ENCODE measurements at regions not wholly inside any gene's neighbourhood (a gene's known extent, or its start where the extent isn't known, plus 50 kb on each side); places are given as distances from the start of the nearest gene placed in this dataset.

DNA sequence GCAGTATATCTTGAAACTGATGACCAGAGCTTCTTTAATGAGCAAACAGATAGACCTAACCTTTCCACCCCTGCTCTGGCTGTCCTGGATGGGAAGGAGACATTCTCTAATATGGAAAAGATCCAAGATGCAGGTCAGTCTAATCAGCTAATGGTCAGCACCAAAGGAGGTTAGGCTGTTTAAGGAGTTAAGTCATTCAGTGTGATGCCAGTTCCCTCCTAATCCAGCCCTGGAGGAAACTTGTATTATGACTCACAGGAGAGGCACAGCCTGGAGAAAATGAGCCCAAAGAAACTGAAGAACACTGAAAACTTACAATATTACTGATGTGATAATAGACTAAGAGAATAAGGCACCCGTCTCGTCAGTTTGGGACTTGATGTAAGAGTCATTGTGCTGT is 323.0 kb downstream of the HNRNPD start:
- no peaks in the 10 kb centered on the region for H3K36me3 Mint-ChIP-seq (ENCODE audit: low read depth)
- H3K27ac Mint-ChIP-seq = no peak overlapping the region
- H3K9me3 Mint-ChIP-seq = no peaks in the 10 kb centered on the region
- no peak overlapping the region for H3K4me3 Mint-ChIP-seq
- peaks cover 30% of the 10 kb centered on the region for H3K27me3 Mint-ChIP-seq
- no peak for ATAC-seq (replicated peaks)
- no peaks in the 10 kb centered on the region for H3K4me1 Mint-ChIP-seq

DNA sequence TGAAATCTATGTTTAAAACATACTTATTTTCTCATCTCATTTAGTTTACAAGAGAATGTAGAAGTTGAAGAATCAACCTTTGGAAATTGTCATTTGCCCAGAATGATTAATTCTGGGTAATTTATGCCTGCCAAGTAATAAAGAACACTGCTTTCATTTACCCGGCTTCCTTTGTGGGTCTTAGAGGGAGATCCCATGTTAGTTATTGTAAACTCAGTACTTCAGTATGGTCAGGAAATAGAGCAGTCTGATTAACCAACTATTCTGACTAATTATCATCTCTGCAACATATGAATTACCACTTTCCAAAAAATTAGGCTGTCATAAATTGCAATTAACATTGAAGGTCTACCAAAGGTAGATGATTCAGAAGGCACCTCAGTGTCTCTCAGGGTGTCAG is 324.5 kb downstream of the HNRNPD start:
- Mint-ChIP-seq H3K9me3 (no peaks in the 10 kb centered on the region), H3K4me1 (no peaks in the 10 kb centered on the region), H3K27me3 (peaks cover 35% of the 10 kb centered on the region), H3K4me3 (no peak overlapping the region), H3K27ac (no peak overlapping the region), H3K36me3 (ENCODE audit: low read depth) (no peaks in the 10 kb centered on the region)
- ATAC-seq (replicated peaks) = peak; percentile 43

DNA sequence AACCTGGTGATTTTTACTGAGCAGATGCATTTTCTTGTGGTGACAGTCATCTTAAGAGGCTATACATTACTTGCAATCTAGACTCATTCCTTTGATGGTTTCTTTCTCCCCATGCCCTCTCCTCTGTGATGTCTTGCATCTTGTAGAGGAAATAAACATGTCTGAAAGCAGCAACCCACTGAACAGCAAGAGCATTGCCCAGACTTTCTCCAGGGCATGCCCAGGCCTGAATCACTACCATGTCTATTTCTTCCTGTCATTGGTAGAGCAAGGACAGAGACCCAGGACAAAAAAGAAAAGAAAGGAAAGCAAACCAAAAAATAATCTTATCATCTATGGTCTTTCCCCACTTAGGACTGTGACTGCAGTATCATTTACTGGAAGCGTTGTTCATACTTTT is 326.1 kb downstream of the HNRNPD start:
- no peaks in the 10 kb centered on the region for H3K9me3 Mint-ChIP-seq
- no peaks in the 10 kb centered on the region for H3K36me3 Mint-ChIP-seq (ENCODE audit: low read depth)
- no peak overlapping the region for H3K4me3 Mint-ChIP-seq
- no peak for ATAC-seq (replicated peaks)
- H3K27me3 Mint-ChIP-seq = peaks cover 45% of the 10 kb centered on the region
- H3K27ac Mint-ChIP-seq = no peak overlapping the region
- no peaks in the 10 kb centered on the region for H3K4me1 Mint-ChIP-seq

DNA sequence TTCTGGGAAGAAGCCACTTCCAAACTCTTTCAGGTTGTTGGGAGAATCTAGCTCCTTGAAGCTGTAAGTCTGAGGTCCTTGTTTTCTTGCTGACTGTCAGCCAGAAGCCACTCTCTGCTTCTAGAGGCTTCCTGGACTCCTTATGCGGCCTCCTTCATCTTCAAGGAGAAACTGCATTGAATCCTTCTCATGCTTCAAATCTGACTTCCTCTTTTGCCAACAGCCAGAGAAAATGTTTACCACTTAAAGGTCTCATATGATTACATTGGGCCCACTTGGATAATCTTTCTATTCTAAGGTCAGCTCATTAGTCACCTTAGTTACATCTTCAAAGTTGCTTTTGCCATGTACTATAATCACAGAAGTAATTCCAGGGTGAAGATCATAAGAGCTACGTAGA is 327.0 kb downstream of the HNRNPD start:
- Mint-ChIP-seq H3K27me3 (peaks cover 51% of the 10 kb centered on the region), H3K4me1 (no peaks in the 10 kb centered on the region), H3K27ac (no peak overlapping the region), H3K36me3 (ENCODE audit: low read depth) (no peaks in the 10 kb centered on the region), H3K4me3 (no peak overlapping the region), H3K9me3 (no peaks in the 10 kb centered on the region)
- ATAC-seq (replicated peaks) = no peak

DNA sequence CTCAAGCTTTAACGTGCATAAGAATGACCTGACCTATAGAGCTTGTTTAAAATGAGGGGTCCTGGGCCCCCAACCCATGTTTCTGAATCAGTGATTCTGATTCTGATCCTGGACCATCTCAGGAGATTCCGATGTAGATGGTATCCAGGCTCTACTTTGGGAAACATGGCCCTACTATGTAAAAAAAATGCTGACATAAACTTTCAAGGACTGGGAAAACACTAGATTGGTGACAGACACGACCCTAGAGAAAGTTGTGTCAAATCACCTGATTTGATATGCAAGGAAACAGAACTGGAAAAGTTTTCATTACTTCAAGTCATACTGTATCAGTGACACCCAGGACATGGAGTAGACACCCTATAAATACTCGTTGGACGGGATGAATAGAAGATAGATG is 328.5 kb downstream of the HNRNPD start:
- Mint-ChIP-seq H3K4me3 (peak overlapping the region; percentile 7), H3K27ac (no peak overlapping the region), H3K9me3 (no peaks in the 10 kb centered on the region), H3K4me1 (no peaks in the 10 kb centered on the region), H3K36me3 (ENCODE audit: low read depth) (no peaks in the 10 kb centered on the region), H3K27me3 (peaks cover 52% of the 10 kb centered on the region)
- no peak for ATAC-seq (replicated peaks)

DNA sequence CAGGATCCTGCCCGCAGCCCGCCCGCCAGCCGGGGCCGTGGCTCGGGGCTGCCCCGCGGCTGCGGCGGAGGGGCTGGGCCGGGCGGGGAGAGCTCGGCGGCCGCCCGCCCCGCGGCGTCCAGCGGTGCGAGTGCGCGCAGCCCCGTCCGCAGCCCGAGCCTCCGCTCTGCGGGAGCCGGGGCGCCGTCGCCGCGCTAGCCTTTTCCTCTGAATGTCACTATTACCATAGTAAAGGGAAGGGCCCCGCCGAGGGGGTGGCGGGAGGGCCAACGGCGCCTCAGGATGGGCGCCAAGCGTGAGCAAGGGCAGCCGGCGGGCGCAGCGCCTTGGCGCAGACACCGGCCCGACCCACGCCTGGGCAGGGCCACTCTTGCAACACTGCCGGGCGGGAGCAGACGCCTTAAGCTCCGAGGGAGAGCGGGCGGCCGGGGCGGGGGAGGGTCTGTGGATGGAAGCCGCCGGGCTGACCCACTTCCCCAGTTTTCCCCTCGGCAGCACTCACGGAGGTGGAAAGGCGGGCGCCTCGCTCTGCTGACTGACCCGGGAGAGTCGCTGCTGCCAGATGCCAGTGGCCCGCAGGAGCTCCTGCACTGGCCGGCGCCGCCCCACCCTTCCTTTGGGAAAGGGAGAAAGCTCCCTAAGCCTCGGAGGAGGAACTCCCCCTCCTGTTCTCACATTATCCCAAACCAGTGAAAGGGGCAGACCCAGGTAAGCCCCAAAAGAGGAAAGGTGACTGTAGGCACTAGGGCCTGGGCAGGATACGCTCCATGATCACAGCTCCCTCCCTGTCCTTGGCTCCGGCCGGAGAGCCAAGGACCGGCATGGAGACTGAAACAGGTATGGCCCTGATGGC is 329.4 kb downstream of the HNRNPD start:
- H3K4me3 Mint-ChIP-seq = peak overlapping the region; percentile 7
- peaks cover 51% of the 10 kb centered on the region for H3K27me3 Mint-ChIP-seq
- peak; percentile 25 for ATAC-seq (replicated peaks)
- H3K36me3 Mint-ChIP-seq (ENCODE audit: low read depth) = no peaks in the 10 kb centered on the region
- H3K9me3 Mint-ChIP-seq = no peaks in the 10 kb centered on the region
- H3K27ac Mint-ChIP-seq = no peak overlapping the region
- H3K4me1 Mint-ChIP-seq = no peaks in the 10 kb centered on the region

DNA sequence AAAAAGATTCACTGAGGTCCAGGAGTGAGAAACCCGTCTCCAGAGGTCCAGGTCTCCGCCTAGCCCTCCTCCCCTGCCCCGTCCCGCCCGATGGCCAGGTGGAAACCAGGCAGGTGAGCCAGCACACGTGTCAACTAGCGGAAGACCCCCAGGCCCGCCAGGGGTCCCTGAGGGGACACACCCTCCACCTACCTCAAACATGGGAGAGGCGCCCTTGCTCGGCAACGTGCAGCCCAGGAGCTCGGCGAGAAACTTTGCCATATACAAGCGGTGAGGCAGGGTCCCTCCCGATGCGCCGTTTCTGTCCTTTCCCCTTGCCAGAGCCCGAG is 330.0 kb downstream of the HNRNPD start:
- Mint-ChIP-seq H3K27ac (no peak overlapping the region), H3K36me3 (ENCODE audit: low read depth) (no peaks in the 10 kb centered on the region), H3K4me1 (no peaks in the 10 kb centered on the region), H3K9me3 (no peaks in the 10 kb centered on the region), H3K4me3 (peak overlapping the region; percentile 41), H3K27me3 (peaks cover 56% of the 10 kb centered on the region)
- ATAC-seq (replicated peaks) = no peak

DNA sequence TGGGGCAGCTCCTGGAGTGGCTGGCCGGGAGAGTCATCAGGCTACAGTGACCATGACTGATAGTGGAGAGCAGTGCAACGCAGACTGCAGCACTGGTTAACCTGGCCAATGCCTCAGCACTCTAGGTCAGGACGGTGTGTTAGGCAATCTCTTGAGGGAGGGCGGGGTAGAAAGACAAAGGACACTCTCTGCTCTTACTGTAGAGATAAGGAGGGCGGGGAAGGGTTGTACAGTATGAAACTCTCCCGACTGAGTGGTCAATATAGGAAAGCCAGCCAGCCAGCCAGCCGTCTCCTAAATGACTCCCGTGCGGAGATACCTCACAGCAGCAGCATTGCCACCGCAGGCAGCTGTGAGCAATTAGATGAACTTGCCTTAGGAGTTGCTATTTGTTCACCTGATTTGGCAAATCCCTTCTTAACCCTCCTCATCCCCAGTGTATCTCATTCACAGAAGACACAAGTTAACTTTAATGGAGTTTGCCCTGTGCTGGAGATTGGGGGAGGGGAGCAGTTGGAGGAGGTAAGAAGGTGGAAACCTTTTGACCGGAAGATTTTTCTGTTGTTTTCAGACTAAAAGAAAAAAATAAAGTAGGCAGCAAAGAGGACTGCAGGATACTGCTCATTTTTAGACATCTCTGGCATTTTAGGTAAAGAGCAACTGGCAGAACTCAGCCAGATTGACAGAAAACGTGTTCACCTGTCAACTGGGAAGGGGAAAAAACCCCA is 330.5 kb downstream of the HNRNPD start:
- no peaks in the 10 kb centered on the region for H3K9me3 Mint-ChIP-seq
- H3K4me1 Mint-ChIP-seq = no peaks in the 10 kb centered on the region
- no peak for ATAC-seq (replicated peaks)
- peaks cover 58% of the 10 kb centered on the region for H3K27me3 Mint-ChIP-seq
- no peaks in the 10 kb centered on the region for H3K36me3 Mint-ChIP-seq (ENCODE audit: low read depth)
- H3K27ac Mint-ChIP-seq = no peak overlapping the region
- peak overlapping the region; percentile 41 for H3K4me3 Mint-ChIP-seq

DNA sequence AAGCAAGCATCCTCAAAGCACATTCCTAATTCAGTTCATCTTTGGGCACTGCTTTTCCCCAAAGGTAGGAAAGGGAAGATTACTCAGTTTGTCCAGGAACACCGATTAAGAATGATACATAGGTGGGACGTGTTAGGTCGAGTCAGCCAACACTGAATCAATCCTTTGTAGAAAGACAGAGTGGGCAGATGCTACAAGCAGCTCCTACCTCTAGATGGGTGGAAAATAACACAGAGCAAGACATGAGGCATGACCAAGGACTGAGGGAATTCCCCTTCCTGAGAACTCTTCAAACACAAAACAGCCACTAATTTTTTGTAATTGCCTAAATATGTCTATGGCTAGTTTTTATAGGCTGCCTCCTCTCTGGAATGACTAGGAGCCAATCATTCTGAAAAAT is 331.7 kb downstream of the HNRNPD start:
- Mint-ChIP-seq H3K36me3 (ENCODE audit: low read depth) (no peaks in the 10 kb centered on the region), H3K4me1 (no peaks in the 10 kb centered on the region), H3K4me3 (peak overlapping the region; percentile 20), H3K27me3 (peaks cover 59% of the 10 kb centered on the region), H3K9me3 (no peaks in the 10 kb centered on the region), H3K27ac (no peak overlapping the region)
- ATAC-seq (replicated peaks) = peak; percentile 77

DNA sequence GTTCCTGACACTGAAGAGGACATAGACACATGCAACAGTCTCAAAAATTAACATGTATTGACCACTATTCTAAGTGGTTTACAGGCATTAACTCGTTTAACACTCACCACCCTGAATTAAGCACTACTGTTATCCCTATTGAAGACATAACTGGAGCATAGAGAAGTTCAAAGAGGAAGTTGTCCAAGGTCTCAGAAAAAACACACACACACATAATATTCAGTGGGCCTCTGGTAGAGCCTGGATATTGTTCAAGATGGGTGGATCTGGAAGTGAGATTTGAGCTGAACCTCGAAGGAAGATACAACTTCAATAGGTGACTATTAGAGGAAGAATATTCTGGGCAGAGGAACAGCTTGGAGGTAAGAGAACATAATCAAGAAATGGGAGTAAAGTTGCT is 334.9 kb downstream of the HNRNPD start:
- Mint-ChIP-seq H3K27me3 (peaks cover 62% of the 10 kb centered on the region), H3K4me3 (no peak overlapping the region), H3K4me1 (no peaks in the 10 kb centered on the region), H3K9me3 (no peaks in the 10 kb centered on the region), H3K36me3 (ENCODE audit: low read depth) (no peaks in the 10 kb centered on the region), H3K27ac (no peak overlapping the region)
- ATAC-seq (replicated peaks) = no peak

DNA sequence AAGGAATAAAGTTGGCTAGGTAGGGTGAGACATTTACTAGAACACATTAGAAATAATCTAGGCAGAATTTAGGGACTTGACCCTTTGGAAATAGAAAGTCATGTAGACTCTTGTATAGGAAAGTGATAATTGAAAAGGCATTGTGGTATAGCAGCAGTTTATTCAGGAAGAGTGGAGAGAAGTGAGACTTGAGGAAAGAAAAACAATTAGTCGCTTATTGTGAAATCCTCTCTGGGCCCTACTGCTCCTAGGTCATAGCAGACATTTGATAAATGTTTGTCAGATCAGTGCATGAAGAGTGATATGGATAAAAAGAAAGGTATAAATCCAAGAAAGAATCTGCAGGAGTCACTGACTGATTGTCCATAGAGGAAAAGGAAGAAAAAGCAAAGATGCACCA is 337.6 kb downstream of the HNRNPD start:
- Mint-ChIP-seq H3K4me1 (no peaks in the 10 kb centered on the region), H3K36me3 (ENCODE audit: low read depth) (no peaks in the 10 kb centered on the region), H3K27me3 (peaks cover 55% of the 10 kb centered on the region), H3K27ac (no peak overlapping the region), H3K4me3 (no peak overlapping the region), H3K9me3 (no peaks in the 10 kb centered on the region)
- ATAC-seq (replicated peaks) = no peak

DNA sequence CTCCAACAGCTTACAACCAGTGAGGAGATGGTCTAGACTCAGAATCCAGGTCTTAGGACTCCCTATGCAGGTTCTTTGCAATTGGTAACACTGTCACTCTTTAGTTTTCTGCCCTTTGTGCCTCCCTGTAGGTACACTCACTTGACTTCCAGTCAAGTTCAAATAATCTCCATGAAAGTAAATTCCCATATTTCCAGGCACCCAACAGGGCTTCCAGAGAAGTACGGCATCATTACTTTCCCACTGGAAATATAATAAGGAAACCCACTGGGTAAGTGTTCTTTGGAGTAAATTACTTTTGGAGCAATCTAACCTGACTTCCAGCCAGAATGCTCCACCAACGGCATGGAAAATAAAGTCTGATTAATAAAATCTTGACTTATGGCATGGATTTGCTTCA is 338.9 kb downstream of the HNRNPD start:
- Mint-ChIP-seq H3K36me3 (ENCODE audit: low read depth) (no peaks in the 10 kb centered on the region), H3K4me1 (no peaks in the 10 kb centered on the region), H3K4me3 (no peak overlapping the region), H3K27me3 (peaks cover 47% of the 10 kb centered on the region), H3K9me3 (no peaks in the 10 kb centered on the region), H3K27ac (no peak overlapping the region)
- ATAC-seq (replicated peaks) = no peak

DNA sequence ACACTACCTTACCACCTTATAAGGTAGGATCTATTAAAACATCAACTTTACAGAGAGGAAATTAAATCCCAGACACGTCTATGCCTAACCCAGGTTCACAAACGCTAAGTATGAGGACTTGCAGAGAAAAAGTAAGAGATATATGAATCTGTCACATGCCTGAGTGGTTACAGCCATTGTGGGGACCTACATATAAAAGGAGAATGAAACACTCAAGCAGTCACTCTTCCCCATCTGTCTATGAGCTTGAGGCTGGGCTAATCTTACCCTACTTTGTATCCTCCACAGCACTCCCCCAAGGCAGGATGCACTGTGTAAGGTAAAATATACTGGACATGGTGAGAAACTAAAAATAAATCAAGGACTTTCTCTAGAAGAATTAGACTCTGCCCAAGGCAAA is 339.9 kb downstream of the HNRNPD start:
- ATAC-seq (replicated peaks) = no peak
- no peaks in the 10 kb centered on the region for H3K36me3 Mint-ChIP-seq (ENCODE audit: low read depth)
- no peaks in the 10 kb centered on the region for H3K4me1 Mint-ChIP-seq
- no peaks in the 10 kb centered on the region for H3K9me3 Mint-ChIP-seq
- H3K4me3 Mint-ChIP-seq = no peak overlapping the region
- H3K27ac Mint-ChIP-seq = no peak overlapping the region
- peaks cover 43% of the 10 kb centered on the region for H3K27me3 Mint-ChIP-seq

DNA sequence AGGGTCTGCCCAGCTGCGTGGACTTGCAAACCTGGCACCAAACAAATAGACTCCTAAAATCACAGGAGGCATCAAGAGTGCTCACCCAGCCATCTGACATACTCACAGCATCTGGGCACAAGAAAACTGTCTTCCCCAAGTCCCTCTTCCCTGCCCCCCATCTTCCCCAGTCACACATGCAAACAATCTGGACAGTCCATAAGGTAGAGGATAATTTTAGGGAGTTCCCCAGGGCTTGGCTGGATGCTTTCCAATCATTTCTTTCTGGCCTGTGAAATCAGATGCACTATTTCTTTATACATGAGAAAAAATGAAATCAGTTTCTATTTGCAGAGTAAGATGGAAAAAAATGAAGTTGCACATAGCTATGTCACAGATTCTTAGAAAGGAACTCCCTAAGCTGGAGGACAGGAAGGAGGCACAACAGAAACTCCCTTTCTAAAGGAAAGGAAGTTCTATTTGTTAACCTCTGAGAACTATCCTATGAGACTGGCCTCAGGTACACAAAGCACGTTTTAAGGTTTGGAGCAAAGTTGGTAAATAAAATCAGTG is 342.3 kb downstream of the HNRNPD start:
- peaks cover 37% of the 10 kb centered on the region for H3K27me3 Mint-ChIP-seq
- ATAC-seq (replicated peaks) = no peak
- H3K27ac Mint-ChIP-seq = no peak overlapping the region
- H3K9me3 Mint-ChIP-seq = no peaks in the 10 kb centered on the region
- H3K4me1 Mint-ChIP-seq = no peaks in the 10 kb centered on the region
- H3K36me3 Mint-ChIP-seq (ENCODE audit: low read depth) = no peaks in the 10 kb centered on the region
- no peak overlapping the region for H3K4me3 Mint-ChIP-seq

DNA sequence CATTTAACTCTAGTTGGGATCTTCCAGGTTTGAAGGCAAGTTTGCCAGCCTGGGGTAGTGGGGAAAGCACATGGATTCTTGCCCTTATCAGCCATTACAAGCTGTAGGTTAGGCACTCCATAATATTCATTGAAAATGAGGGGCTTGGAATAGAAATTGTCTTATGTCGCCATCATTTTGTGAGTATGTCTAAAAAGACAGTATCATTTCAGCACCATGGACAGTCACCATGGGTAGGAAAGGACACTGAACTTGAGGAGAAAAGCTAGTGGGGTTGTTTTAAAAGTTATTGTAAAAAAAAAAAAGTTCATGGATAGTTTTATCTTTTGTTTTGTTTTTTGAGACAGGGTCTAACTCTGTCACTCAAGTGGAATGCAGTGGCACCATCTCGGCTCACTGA is 356.1 kb downstream of the HNRNPD start:
- H3K4me1 Mint-ChIP-seq = no peaks in the 10 kb centered on the region
- H3K4me3 Mint-ChIP-seq = no peak overlapping the region
- peaks cover 12% of the 10 kb centered on the region for H3K27me3 Mint-ChIP-seq
- H3K27ac Mint-ChIP-seq = no peak overlapping the region
- no peaks in the 10 kb centered on the region for H3K36me3 Mint-ChIP-seq (ENCODE audit: low read depth)
- no peak for ATAC-seq (replicated peaks)
- H3K9me3 Mint-ChIP-seq = peaks cover 7% of the 10 kb centered on the region

Data from activated T-helper 17 cell treated with anti-CD3 and anti-CD28 coated beads, Interleukin-2, amount 50 U/mL, for 72 hours (primary cell).